GM20000 (cell line): ENCODE measurements at regions not wholly inside any gene's neighbourhood (a gene's known extent, or its start where the extent isn't known, plus 50 kb on each side); places are given as distances from the start of the nearest gene placed in this dataset.

Experiments used
- DNase-seq: peaks from one replicate; pipeline ENCODE4 v3.0.0; 2012; ENCODE audit warnings: low spot score
- CTCF ChIP-seq: IDR thresholded peaks from 2 replicates; pipeline ENCODE4 v1.5.1; 2012; ENCODE audit warnings: mild to moderate bottlenecking, control low read depth; ENCODE audit errors: extremely low read depth, missing control alignments

DNA sequence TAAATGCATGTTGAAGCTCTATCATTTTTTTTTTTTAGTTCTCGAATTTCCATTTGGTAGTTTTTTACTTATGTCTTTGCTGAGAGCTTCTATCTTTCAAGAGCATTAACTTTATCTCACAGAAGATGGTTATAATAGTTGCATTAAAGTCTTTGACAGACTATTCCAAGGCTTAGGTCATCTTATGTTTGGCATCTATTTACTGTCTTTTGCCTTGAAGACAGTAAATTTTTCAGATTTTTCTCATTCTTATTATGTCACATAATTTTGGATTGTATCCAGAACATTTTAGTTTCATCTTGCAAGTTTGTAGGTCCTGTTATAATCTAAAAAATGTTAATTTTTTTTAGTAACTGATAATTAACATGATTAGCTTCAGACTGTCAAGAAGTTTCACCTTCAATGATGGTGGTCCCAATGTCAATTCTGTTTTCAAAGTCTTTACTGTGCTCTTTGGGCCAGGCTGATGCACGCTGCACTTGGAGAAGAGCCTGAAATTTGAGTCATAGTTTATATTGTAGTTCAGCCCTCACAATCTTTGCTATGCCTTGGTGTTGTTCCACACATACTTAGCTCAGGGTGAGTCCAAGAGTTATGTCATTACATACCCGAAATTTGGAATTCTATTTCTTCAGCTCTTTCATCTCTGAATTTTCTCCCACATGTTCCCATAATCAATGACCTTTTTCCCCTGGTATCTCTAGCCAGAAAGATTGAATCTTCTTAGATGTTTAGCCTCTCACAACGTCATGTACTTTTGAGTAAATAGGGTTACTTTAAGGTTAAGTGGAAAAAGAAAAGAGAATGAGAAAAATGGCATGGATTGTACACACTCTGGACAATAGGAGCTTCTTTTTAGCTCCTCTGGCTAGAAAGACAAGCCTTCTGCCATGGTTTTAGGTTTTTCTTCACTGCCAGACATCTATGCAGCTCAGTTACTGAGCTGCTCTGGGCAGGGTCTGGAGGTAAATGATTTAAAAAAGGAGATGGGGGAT lies 110.3 kb upstream of the BTBD3 start:
- DNase-seq = no peak
- no peak for TF ChIP-seq CTCF

DNA sequence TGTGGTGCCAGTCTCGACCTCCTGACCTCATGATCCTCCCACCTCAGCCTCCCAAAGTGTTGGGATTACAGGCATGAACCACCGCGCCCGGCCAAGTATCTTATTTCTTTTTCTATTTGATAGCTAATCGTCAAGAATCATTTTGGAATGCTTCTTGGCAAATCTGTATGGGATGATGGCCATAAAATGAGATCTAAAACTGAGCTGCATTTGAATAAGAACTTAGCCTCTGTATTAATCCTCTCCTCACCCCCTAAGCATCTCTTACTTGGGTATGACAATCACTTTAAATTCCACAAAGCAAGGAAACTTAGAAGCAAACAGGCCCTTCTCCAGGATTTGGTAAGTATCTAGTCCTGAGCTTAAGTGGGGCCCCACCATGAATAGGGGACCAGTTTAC lies 108.9 kb upstream of the BTBD3 start:
- DNase-seq = no peak
- TF ChIP-seq CTCF = no peak

- no peak for DNase-seq
- TF ChIP-seq CTCF = no peak
Observed at GRCh38 chr20:11810311-11811083, 107.2 kb upstream of the BTBD3 start.

GRCh38 chr20:11813106-11813890 lies 104.4 kb upstream of the BTBD3 start:
- no peak for TF ChIP-seq CTCF
- DNase-seq = no peak

DNA sequence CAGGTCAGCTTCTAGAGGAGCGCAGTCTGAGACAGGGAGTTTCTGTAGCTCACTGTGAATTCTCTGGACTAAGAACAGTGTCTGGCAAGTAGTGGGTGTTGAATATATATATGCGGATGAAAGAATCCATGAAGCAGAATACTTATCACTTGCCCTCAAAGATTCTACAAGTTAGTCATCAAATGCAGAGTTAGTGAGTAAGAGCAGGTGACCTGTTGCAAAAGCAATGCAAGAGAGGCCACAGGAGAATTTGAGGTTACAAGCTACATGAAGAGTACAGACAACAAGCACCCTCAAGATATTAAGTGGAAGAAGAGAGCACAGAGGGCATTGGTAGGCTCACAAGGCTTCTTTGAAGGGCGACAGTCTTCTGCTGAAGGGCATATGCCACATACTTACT lies 103.4 kb upstream of the BTBD3 start:
- TF ChIP-seq CTCF = no peak
- no peak for DNase-seq

GRCh38 chr20:11820838-11821237 lies 96.9 kb upstream of the BTBD3 start:
- DNase-seq = no peak
- no peak for TF ChIP-seq CTCF
